Endothelial cell (in vitro differentiated cells): ENCODE measurements at regions not wholly inside any gene's neighbourhood (a gene's known extent, or its start where the extent isn't known, plus 50 kb on each side); places are given as distances from the start of the nearest gene placed in this dataset.

Source experiments
- DNase-seq: peaks from one replicate; pipeline ENCODE4 v3.0.0; 2021; ENCODE audit warnings: low spot score
- H3K27ac Mint-ChIP-seq: one replicate; pipeline ENCODE4 v1.8.0; 2021; ENCODE audit warnings: mixed read lengths, inconsistent platforms; ENCODE audit not compliant: unreplicated experiment
- H3K27me3 Mint-ChIP-seq: one replicate; pipeline ENCODE4 v1.8.0; 2021; ENCODE audit warnings: mild to moderate bottlenecking, moderate library complexity, mixed read lengths, inconsistent platforms; ENCODE audit not compliant: unreplicated experiment
- H3K36me3 Mint-ChIP-seq: one replicate; pipeline ENCODE4 v1.8.0; 2021; ENCODE audit warnings: mild to moderate bottlenecking, low read depth, mixed read lengths, inconsistent platforms; ENCODE audit not compliant: unreplicated experiment
- H3K4me1 Mint-ChIP-seq: one replicate; pipeline ENCODE4 v1.8.0; 2021; ENCODE audit warnings: mild to moderate bottlenecking, mixed read lengths, inconsistent platforms; ENCODE audit not compliant: unreplicated experiment
- H3K4me3 Mint-ChIP-seq: one replicate; pipeline ENCODE4 v1.8.0; 2021; ENCODE audit warnings: mild to moderate bottlenecking, mixed read lengths, inconsistent platforms; ENCODE audit not compliant: unreplicated experiment
- H3K9me3 Mint-ChIP-seq: one replicate; pipeline ENCODE4 v1.8.0; 2021; ENCODE audit warnings: mixed read lengths, inconsistent platforms; ENCODE audit not compliant: unreplicated experiment
- CTCF ChIP-seq: fragments of 200-600 bp; sonication (generic); IDR thresholded peaks from one replicate; pipeline ENCODE4 v1.5.0; 2021; ENCODE audit warnings: antibody characterized with exemption; ENCODE audit not compliant: unreplicated experiment

DNA sequence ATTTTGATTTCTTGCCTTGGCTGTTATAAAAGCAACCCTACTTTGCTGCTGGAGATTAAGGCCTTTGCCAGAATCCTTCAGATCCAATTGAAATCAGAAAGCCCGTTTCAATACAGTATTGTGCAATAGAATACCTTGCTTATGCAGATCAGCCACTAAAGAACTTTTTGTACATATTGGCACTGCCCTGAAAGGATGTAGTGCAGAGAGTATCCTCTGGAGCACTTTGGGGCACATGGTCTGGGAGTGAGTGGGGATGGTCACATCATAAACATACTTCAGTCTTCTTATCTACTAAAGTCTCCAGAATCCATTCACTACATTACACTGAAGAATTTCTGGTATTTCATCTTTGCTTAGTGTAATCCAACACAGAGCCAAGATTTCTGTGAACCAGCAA is 189.0 kb downstream of the CENPF start:
- no peak for TF ChIP-seq CTCF
- no peak for DNase-seq
- no peaks in the 10 kb centered on the region for H3K9me3 Mint-ChIP-seq
- H3K27ac Mint-ChIP-seq, result no peak overlapping the region
- no peak overlapping the region for H3K4me3 Mint-ChIP-seq
- no peaks in the 10 kb centered on the region for H3K27me3 Mint-ChIP-seq
- H3K36me3 Mint-ChIP-seq, result no peaks in the 10 kb centered on the region
- H3K4me1 Mint-ChIP-seq, result no peaks in the 10 kb centered on the region

DNA sequence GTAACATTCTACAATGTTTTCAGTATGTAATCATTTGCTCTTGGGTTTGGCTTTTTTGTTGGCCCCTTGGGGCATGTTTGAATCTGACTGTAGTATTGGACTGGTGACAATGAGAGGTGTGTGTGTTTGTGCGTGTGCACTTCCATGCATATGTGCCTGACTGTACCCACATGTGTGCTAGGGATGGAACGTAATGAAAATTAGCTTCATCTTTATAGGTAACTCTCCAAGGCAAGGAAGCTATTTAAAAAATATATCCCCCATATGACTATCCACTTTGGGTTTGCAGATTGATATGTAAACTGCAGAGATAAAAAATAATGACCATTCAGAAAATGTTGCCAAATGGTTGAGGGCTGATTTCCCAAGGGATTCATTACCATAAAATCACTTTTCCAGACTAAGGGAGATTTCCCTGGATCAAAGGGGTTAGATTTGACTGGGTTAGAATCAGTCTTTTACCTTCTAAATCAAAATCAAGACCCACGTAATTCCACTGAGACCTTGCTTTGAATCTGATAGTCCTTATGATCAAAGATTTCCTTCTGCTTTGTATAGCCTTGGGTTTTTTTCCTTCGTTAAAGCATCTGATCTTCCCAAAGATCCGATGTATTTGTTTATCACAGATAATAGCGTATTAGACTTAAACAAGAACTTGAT is 189.7 kb downstream of the CENPF start:
- Mint-ChIP-seq H3K4me1 (no peaks in the 10 kb centered on the region), H3K36me3 (no peaks in the 10 kb centered on the region), H3K27ac (no peak overlapping the region), H3K27me3 (no peaks in the 10 kb centered on the region), H3K4me3 (no peak overlapping the region), H3K9me3 (no peaks in the 10 kb centered on the region)
- no peak for TF ChIP-seq CTCF
- no peak for DNase-seq

DNA sequence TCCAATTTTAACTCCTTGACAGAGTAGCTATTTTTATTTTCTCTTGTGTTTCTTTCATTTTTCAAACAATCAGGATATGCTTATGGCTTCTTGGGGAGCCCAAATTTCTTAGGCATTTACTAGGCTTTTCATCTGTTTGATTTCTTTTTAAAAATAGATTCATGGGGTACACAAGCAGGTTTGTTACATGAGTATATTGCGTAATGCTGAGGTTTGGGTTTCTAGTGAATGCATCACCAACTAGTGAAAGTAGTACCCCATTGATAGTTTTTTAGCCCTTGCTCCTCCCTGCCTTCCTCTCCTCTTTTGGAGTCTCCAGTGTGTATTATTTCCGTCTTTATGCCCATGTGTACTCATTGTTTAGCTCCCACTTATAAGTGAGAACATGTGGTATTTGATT is 190.7 kb downstream of the CENPF start:
- DNase-seq, result no peak
- Mint-ChIP-seq H3K9me3 (no peaks in the 10 kb centered on the region), H3K27me3 (no peaks in the 10 kb centered on the region), H3K4me3 (no peak overlapping the region), H3K4me1 (no peaks in the 10 kb centered on the region), H3K36me3 (no peaks in the 10 kb centered on the region), H3K27ac (no peak overlapping the region)
- no peak for TF ChIP-seq CTCF

DNA sequence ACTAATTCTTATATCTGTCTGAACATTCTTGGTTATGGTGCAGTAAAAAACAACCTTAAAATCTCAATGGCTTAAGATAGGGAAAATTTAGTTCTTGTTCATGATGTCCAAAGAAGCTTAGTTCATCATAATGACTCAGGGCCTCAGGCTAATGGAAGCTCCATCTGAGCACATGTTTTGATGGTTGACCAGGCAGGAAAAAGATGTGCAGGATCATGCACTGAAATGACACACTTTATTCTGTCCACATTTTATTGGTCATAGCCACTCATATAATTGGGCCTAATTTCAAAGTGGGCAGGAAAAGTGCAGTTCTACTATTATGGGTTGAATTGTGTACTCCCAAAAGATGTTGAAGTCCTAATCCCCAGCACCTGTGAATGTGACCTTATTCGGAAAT is 198.2 kb downstream of the CENPF start:
- Mint-ChIP-seq H3K4me3 (no peak overlapping the region), H3K27me3 (peaks cover 3% of the 10 kb centered on the region), H3K4me1 (peaks cover 4% of the 10 kb centered on the region), H3K27ac (no peak overlapping the region), H3K9me3 (no peaks in the 10 kb centered on the region), H3K36me3 (no peaks in the 10 kb centered on the region)
- TF ChIP-seq CTCF, result no peak
- DNase-seq, result no peak

- H3K27ac Mint-ChIP-seq, result no peak overlapping the region
Observed at GRCh38 chr1:214808845-214809460, 206.0 kb downstream of the CENPF start.

More at GRCh38 chr1:214808845-214809460, 206.0 kb downstream of the CENPF start:
- peak; percentile 18 for TF ChIP-seq CTCF
- H3K27me3 Mint-ChIP-seq, result no peaks in the 10 kb centered on the region
- no peak overlapping the region for H3K4me3 Mint-ChIP-seq
- peak; percentile 3 for DNase-seq
- no peaks in the 10 kb centered on the region for H3K4me1 Mint-ChIP-seq
- no peaks in the 10 kb centered on the region for H3K36me3 Mint-ChIP-seq
- H3K9me3 Mint-ChIP-seq, result no peaks in the 10 kb centered on the region
